GM20431 (cell line): ENCODE measurements at regions not wholly inside any gene's neighbourhood (a gene's known extent, or its start where the extent isn't known, plus 50 kb on each side); places are given as distances from the start of the nearest gene placed in this dataset.

Experiments
- in situ Hi-C: fragments of 300-500 bp; cut with MseI, MboI; formaldehyde crosslinking; loops from one replicate; pipeline ENCODE4 v1.15.0; 2020; ENCODE audit warnings: low sequenced_read_pairs; ENCODE audit not compliant: unreplicated experiment

DNA sequence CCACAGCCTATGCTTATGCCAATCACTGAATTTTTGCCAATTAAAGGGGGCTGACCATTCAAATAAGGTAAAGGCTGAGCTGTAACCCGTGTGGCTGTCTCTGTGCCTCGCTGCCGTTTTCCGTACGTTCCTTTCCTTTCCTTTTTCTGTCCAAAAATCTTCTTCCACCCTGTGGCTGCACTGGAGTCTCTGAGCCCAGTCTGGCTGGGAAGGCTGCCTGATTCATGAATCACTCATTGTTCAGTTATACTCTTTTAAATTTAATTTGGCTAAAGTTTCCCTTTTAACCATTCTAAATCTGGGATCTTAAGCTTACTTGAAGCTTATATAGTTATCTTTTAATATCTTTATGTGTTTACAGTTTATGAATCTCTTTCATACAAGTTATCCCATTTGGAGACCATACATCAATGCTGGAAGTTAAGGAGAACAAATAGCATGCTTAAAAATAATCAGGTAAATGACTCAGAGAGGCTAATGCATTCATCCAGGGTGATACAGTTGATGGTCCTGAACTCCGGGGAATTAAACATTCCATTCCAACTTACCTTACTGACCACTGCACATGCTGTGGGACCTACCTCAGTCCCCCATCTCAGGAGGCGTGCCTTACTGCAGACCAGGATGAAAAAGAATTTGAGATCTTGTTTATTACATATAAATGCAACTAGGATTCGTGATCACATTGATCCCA lies 385.3 kb upstream of the ADARB2 start:
- in situ Hi-C loops = no loop called here

GRCh38 chr10:2121929-2122328 lies 384.6 kb upstream of the ADARB2 start:
- in situ Hi-C loops = no loop called here

DNA sequence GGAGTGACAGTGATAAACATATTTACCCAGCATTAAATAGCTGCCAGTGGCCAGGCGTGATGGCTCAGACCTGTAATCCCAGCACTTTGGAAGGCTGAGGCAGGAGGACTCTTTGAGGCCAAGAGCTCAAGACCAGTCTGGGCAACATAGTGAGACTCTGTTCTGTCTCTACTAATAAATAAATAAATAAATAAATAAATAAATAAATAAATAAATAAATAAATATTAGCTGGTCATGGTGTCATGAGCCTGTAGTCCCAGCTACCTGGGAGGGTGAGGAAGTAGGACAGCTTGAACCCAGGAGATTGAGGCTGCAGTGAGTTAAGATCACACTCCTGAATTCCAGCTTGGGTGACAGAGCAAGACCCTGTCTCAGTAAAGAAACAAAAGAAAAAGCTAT lies 384.0 kb upstream of the ADARB2 start:
- in situ Hi-C loops = no loop called here

- in situ Hi-C loops = no loop called here
These were observed 383.4 kb upstream of the ADARB2 start for GRCh38 chr10:2120746-2121145.

DNA sequence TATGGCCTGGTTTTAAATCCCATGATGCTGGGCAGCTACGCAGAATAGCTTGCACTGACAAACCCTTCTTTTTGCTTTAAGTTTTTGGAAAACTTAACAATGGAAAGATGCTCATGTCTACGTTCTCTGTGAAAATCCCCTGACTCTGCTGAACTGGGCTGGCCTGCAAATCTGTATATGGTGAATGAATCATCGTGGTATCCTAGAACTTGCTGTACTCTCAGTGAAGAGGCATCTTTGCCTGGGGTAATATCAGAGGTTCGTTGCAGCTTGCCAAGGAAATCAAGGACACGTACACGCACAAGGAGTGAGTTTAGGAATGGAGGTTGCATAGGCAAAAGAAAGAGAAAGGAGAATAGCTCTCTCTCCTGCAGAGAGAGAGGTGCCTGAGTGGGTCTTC lies 382.0 kb upstream of the ADARB2 start:
- in situ Hi-C loops = no loop called here

DNA sequence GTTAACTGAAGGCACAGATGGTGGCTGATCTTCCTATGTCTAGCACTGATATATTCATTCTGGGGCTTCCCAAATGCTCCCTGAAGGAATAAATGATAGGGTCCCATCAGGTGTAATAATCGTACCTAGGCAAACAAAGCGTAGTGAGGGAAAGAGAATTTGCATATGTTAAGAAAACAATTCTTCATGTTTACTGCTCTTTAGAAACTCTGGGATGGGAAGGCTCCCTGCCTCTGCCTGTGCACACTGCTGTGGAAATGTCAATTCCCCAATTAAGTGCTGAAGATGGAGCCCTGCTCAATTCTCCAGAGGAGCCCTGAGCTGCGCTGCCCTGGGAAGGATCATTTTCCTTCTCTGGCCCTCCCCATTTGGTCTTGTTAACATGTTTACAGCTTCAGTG lies 380.9 kb upstream of the ADARB2 start:
- in situ Hi-C loops = no loop called here

GRCh38 chr10:2117641-2118040 lies 380.3 kb upstream of the ADARB2 start:
- in situ Hi-C loops = no loop called here

DNA sequence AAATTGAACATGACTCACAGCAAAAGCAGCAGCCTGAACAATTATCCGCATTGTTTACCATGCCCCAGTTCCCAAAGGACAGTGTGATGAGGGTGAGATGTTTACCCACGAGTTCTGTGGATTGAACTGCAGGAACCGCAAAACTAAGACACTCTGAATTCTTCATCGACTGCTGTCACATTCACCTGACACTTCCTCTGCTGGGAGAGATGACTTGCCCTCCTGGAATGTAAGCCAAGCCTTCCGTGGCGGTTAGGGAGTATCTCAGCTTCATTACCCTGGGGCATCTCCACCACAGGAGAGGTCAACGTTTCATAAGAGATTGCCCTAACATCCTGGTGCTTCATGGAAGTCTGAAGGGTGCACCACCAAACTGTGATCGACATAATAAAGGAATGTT lies 374.6 kb upstream of the ADARB2 start:
- in situ Hi-C loops = no loop called here

DNA sequence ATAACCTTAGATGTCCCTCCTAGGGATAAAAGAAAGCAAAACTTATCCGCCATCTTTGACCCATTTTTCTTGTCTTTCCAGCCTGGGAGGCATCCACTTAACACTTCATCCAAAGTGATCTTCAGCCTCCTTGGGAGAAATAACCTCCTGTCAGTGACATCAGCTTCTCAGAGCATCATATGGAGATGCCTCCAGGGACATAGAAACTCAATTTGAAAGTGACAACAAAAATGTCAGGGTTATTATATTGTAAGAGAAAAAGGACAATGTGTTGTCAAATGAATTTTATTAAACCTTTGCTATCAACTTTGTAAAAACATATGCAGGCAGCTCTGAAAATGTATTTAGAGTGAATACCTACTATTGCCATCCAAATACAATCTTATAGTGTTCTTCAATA lies 371.2 kb upstream of the ADARB2 start:
- in situ Hi-C loops = no loop called here

- in situ Hi-C loops = no loop called here
These were observed 369.3 kb upstream of the ADARB2 start for GRCh38 chr10:2106641-2107040.

- in situ Hi-C loops = no loop called here
These were observed 362.0 kb upstream of the ADARB2 start for GRCh38 chr10:2099321-2099720.

- in situ Hi-C loops = no loop called here
These were observed 360.6 kb upstream of the ADARB2 start for GRCh38 chr10:2097937-2098336.

DNA sequence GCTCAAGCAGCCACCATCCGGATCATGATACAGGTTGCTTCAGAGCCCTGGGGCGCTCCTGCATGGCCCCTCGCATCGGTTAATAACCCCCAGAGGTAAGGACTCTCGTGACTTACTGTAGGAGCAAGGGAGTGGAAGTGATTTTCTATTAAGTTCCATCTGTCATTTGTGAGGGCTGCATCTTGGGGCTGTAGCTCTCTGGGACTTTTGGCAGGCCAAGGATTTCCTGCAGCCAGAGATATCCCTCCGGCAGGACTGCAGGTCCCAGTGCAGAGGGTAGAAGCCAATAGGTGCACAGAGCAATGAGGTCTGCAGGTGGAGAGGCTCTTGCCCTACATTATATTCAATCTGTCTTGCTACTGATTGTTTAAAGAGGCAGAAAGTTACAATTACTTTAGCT lies 356.8 kb upstream of the ADARB2 start:
- in situ Hi-C loops = no loop called here

DNA sequence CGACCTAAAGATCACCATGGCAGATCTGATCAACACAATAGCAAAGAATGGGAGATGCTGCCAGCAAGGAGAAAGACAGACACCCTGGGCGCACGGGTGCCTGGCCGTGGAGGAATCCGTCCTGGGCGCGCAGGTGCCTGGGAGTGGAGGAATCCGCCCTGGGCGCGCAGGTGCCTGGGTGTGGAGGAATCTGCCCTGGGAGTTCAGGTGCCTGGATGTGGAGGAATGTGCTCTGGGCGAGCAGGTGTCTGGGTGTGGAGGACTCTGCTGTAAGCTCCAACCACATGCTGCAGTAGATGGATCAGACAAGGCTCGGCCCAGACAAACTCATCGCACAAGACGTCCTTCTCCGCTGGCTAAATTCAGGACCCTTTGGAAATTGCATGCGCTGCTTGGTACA lies 346.3 kb upstream of the ADARB2 start:
- in situ Hi-C loops = no loop called here

GRCh38 chr10:2081501-2081900 lies 344.2 kb upstream of the ADARB2 start:
- in situ Hi-C loops = no loop called here

DNA sequence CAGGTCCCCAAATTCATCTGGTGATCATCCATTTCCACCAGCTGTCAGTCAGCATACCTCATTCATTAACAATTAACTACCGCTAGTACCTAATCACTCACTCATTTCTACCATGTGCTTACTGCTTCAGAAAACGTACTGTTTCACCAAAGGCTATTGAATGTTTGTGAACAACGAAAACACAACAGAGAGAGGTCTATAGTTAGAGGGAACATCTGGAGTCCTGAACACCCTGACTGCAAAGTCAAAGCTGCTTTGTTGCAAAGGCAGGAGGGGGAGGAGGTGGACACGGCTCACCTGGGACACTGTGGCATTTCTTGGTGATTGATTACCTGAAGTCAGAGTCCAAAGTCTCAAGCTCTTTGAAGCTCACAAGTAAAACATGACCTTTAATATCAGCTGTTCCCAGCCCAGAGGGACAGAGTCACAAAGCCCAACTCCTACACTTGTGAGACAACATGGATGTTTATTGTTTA lies 342.3 kb upstream of the ADARB2 start:
- in situ Hi-C loops = no loop called here

DNA sequence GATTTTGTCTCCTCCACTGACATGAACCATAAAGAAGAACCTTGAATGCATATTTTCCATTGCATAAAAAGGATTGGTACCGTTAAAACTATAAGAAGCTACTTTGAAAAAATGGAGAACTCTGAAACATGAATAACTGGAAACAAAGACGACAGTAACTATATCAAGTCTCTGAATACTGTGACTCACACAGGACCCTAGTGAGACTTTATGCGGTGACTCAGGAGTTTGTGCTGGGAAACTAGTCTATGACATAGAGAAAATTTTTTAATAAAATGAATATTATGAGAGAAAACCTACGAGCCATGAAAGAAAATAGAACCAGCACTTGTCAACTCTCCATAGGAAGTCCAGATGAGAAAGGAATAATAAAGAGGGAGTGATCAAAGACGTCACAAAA lies 339.9 kb upstream of the ADARB2 start:
- in situ Hi-C loops = no loop called here

DNA sequence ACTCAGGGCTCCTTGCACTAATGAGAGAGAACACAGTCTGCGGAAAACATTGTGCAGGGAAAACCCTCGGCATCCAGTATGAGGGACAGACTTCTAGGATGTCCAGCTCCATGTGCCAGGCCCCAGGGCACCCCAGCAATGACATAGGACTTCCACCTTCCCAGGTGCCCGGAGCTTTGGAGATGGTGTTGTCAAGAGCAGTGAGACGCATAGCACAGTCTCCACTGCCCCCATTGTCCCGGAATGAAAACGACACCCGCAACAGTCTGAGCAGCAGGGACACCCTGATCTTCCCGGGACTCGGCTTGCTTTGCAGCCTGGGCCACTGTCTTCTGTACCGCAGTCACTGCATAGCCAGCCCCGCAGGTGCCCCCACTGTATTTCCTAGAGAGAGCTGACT lies 339.2 kb upstream of the ADARB2 start:
- in situ Hi-C loops = no loop called here

GRCh38 chr10:2067015-2067414 lies 329.7 kb upstream of the ADARB2 start:
- in situ Hi-C loops = no loop called here

GRCh38 chr10:2054728-2055127 lies 317.4 kb upstream of the ADARB2 start:
- in situ Hi-C loops = no loop called here

DNA sequence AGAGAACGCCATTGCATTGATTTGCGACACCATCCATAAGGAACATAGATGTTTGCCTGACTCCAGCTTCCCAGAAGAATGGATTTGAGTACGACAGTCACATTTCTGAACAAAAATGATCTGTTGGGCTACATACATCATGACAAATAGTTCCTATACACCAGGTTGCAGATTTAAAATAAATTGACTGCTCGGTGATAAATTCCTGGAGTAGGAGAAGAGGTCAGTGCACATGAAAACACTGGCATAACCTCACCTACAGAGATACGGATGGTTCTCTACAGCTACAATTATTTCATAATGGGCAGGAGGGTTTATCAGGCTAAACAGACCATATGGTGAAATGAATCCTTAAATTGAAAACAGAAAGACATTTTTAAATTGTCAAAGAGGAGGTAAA lies 316.5 kb upstream of the ADARB2 start:
- in situ Hi-C loops = no loop called here

GRCh38 chr10:2051108-2051507 lies 313.8 kb upstream of the ADARB2 start:
- in situ Hi-C loops = no loop called here
